BJ (cell line): ENCODE measurements at regions not wholly inside any gene's neighbourhood (a gene's known extent, or its start where the extent isn't known, plus 50 kb on each side); places are given as distances from the start of the nearest gene placed in this dataset.

Experiments
- CTCF ChIA-PET: fragments of 350-600 bp; formaldehyde crosslinking; extraction: SDS; loops from one replicate; lab custom pipeline; 2021; ENCODE audit warnings: antibody characterized with exemption, inconsistent platforms; lab: Yijun Ruan, JAX
- POLR2A ChIA-PET: fragments of 300-600 bp; sonication (Branson Sonifier 250); formaldehyde crosslinking; extraction: SDS; loops from one replicate; lab custom pipeline; 2021; ENCODE audit warnings: antibody characterized with exemption; lab: Charles Lee
- DNase-seq: peaks from one replicate; pipeline ENCODE4 v3.0.0-alpha.2; 2011; ENCODE audit warnings: low read depth
- H3K27me3 ChIP-seq: 2 replicates; pipeline ENCODE4 v1.6.0; 2011; ENCODE audit warnings: low read length; ENCODE audit not compliant: control insufficient read depth, insufficient read depth
- H3K36me3 ChIP-seq: 2 replicates; pipeline ENCODE4 v1.5.1; 2011; ENCODE audit warnings: low read length; ENCODE audit not compliant: control insufficient read depth, insufficient read depth
- H3K4me3 ChIP-seq: 2 replicates; pipeline ENCODE4 v1.5.1; 2011; ENCODE audit warnings: low read depth, mild to moderate bottlenecking, control low read depth, low read length
- CTCF ChIP-seq: IDR thresholded peaks from 2 replicates; pipeline ENCODE4 v1.5.1; 2011; ENCODE audit warnings: low read depth, mild to moderate bottlenecking, control low read depth, inconsistent platforms, low read length, moderate library complexity; ENCODE audit not compliant: insufficient read depth

- TF ChIP-seq CTCF, result no peak
- H3K4me3 ChIP-seq, result no peak overlapping the region
- no peak for DNase-seq
- H3K27me3 ChIP-seq, result no peaks in the 10 kb centered on the region
- ChIA-PET CTCF (interaction anchor here (1.7 kb wide), 1 partner anchor 10 kb away, joined by 6 read pairs; no protein-coding TSS in a partner anchor), POLR2A (no interaction called here)
- no peaks in the 10 kb centered on the region for H3K36me3 ChIP-seq
Observed at GRCh38 chr20:4095639-4096038, 53.0 kb upstream of the SMOX start.

- CTCF ChIA-PET, result interaction anchor here (0.7 to 2.0 kb wide), 13 partner anchors 8 to 376 kb away, joined by 3 to 7 read pairs (median 3); no protein-coding TSS in a partner anchor
- Histone ChIP-seq H3K27me3 (no peaks in the 10 kb centered on the region), H3K4me3 (no peak overlapping the region), H3K36me3 (no peaks in the 10 kb centered on the region)
- no peak for DNase-seq
- peak; percentile 83 for TF ChIP-seq CTCF
- POLR2A ChIA-PET, result no interaction called here
Observed at GRCh38 chr20:4091490-4092479, 56.8 kb upstream of the SMOX start.

- TF ChIP-seq CTCF, result no peak
- no peak overlapping the region for H3K4me3 ChIP-seq
- POLR2A ChIA-PET, result no interaction called here
Observed at GRCh38 chr20:4090756-4091489, 57.7 kb upstream of the SMOX start.

GRCh38 chr20:4089756-4090487 is 58.7 kb upstream of the SMOX start:
- ChIA-PET POLR2A (no interaction called here), CTCF (interaction anchor here (0.6 to 2.0 kb wide), 6 partner anchors 10 to 379 kb away, joined by 3 to 7 read pairs (median 3); no protein-coding TSS in a partner anchor)
- DNase-seq, result no peak
- TF ChIP-seq CTCF, result no peak
- H3K27me3 ChIP-seq, result no peaks in the 10 kb centered on the region
- no peaks in the 10 kb centered on the region for H3K36me3 ChIP-seq
- no peak overlapping the region for H3K4me3 ChIP-seq

More at GRCh38 chr20:4090756-4091489, 57.7 kb upstream of the SMOX start:
- CTCF ChIA-PET, result interaction anchor here (0.6 to 2.0 kb wide), 9 partner anchors 9 to 380 kb away, joined by 3 to 7 read pairs (median 3); no protein-coding TSS in a partner anchor
- Histone ChIP-seq H3K36me3 (no peaks in the 10 kb centered on the region), H3K27me3 (no peaks in the 10 kb centered on the region)
- no peak for DNase-seq
